ENCODE measurements at regions not wholly inside any gene's neighbourhood (a gene's known extent, or its start where the extent isn't known, plus 50 kb on each side); places are given as distances from the start of the nearest gene placed in this dataset.
"Not testable (repeated sequence)": the region's sequence is repeated elsewhere in the genome, so short reads cannot be mapped to it uniquely, and the experiment has no call there.

- H3K36me3 ChIP-seq; H3K9me3 ChIP-seq; DNase-seq; H3K4me3 ChIP-seq; H3K27me3 ChIP-seq; intact Hi-C loops (cut with DNase I); H3K4me1 ChIP-seq; H3K27ac ChIP-seq: not testable (repeated sequence)
- WGBS, 2 donors: 38 to 48% methylated on average over 2 of the region's 7 CpGs
Observed at GRCh38 chr2:91536109-91536508, 2844.6 kb downstream of the RPIA start.

DNA sequence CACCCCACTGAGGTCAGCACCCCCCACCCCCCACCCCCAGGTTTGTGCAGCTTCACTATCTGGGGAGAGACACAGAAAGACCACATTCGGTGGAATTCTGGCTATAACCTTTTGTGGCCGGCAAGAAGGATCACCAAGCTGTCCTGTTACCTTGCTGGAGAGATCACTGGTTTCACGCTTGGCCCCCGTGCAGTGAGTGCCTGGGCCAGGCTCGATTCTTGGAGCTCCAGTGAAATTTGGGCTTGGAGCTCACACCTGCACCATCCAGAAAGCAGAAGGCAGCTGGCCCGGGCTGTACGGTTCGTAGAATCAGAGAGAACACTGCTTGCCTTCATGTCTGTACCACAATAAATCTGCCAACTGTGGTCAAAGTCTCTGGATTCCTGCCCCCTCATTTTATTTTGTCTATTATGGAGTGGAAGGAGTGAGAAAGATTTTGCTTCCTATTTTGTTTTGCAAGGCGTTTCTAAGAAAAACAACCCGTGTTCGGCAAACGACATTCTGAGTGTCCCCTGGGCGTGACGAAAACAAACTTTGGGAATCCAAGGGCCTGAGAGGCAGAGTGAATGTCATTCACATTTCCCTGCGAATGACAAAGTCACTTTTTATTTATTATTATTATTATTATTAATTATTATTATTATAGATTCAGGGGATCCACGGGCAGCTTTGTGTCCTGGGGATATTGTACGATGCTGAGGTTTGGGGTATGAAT lies 2845.2 kb downstream of the RPIA start:
- H3K27ac ChIP-seq; H3K4me3 ChIP-seq; intact Hi-C loops (cut with DNase I); H3K36me3 ChIP-seq; DNase-seq; H3K27me3 ChIP-seq; H3K9me3 ChIP-seq; H3K4me1 ChIP-seq: not testable (repeated sequence)
- 76 to 85% methylated on average over 7 of the region's 17 CpGs for WGBS, 2 donors

- intact Hi-C loops (cut with DNase I); H3K36me3 ChIP-seq; H3K9me3 ChIP-seq; H3K27me3 ChIP-seq; H3K4me1 ChIP-seq; H3K27ac ChIP-seq; DNase-seq; H3K4me3 ChIP-seq: not testable (repeated sequence)
- 76 to 79% methylated on average over 6 of the region's 6 CpGs for WGBS, 2 donors
Observed at GRCh38 chr2:91549316-91549715, 2857.8 kb downstream of the RPIA start.

GRCh38 chr2:91558234-91558633 lies 2866.8 kb downstream of the RPIA start:
- H3K27ac ChIP-seq; intact Hi-C loops (cut with DNase I); H3K9me3 ChIP-seq; H3K27me3 ChIP-seq; DNase-seq; H3K4me3 ChIP-seq; H3K4me1 ChIP-seq; H3K36me3 ChIP-seq: not testable (repeated sequence)

DNA sequence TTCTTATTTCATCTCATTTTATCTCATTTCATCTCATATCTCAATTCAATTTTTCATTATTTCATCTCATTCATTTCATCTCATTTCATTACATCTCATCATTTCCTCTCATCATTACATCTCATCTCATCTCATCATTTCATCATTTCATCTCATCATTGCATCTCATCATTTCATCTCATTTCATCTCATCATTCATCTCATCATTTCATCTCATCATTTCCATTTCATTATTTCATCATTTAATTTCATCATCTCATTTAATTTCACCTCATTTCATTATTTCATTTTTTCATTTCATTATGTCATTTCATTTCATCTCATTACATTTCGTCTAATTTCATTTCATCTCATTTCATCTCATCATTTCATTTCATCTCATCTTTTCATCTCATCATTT lies 2867.8 kb downstream of the RPIA start:
- intact Hi-C loops (cut with DNase I); H3K4me3 ChIP-seq; H3K4me1 ChIP-seq; H3K27ac ChIP-seq; H3K9me3 ChIP-seq; H3K27me3 ChIP-seq; H3K36me3 ChIP-seq; DNase-seq: not testable (repeated sequence)
- WGBS, 2 donors: 63 to 100% methylated on average over 1 of the region's 1 CpG

DNA sequence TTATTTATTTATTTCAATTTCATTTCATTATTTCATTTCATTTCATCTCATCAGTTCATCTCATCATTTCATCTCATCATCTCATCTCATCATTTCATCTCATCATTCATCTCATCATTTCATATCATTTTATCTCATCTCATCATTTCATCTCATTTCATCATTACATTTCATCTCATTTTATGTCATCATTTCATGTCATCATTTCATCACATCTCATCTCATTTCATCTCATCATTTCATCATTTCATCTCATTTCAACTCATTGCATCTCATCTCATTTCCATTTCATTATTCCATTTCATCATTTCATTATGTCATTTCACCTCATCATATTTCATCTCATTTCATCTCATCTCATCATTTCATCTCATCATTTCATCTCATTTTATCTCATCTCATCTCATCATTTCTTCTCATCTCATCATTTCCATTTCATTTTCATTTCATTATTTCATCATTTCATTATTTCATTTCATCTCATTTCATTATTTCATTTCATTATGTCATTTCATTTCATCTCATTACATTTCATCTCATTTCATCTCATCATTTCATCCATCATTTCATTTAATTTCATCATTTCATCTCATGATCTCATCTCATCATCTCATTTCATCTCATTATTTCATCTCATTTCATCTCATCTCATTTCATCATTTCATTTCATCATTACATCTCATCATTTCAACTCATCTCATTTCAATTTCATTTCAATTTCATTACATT lies 2868.6 kb downstream of the RPIA start:
- H3K27me3 ChIP-seq; H3K36me3 ChIP-seq; H3K27ac ChIP-seq; H3K4me3 ChIP-seq; DNase-seq; H3K9me3 ChIP-seq; H3K4me1 ChIP-seq; intact Hi-C loops (cut with DNase I): not testable (repeated sequence)

DNA sequence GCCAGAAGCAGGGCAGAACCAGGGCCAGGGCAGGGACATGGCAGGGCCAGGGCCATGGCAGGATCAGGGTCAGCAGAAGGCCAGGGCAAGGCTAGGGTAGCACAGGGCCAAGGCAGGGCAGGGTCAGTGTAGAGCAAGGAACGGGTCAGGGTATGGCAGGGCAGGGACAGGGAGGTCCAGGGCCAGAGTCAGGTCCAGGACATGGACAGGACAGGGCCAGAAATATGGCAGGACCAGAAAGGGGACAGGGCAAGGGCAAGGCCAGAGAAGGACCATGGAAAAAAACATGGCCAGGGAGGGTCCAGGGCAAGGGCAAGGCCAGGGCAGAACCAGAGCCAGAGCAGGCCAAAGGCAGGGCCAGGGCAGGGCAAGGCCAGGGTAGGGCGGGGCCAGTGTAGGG lies 2870.7 kb downstream of the RPIA start:
- H3K4me3 ChIP-seq; DNase-seq; H3K36me3 ChIP-seq; intact Hi-C loops (cut with DNase I); H3K4me1 ChIP-seq; H3K27ac ChIP-seq; H3K27me3 ChIP-seq; H3K9me3 ChIP-seq: not testable (repeated sequence)
- WGBS, 2 donors: no CpG with 5 or more reads among the region's 2 CpGs

DNA sequence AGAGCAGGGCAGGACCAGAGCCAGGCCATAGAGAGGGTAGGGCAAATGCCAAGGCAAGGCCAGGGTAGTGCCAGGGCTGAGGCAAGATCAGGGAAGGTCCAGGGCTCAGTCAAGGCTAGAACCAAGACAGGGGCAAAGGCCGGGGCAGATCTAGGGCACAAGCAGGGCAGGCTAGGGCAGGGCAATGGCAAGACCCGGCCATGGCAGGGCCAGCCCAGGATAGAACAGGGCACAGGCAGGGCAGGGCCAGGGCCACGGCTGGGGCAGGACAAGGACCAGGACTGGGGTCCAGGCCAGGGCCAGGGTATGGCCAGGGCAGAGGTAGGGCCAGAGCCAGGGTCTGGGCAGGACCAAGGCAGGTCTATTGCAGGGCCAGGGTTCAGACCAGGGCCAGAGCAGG lies 2873.2 kb downstream of the RPIA start:
- H3K27ac ChIP-seq; H3K9me3 ChIP-seq; H3K36me3 ChIP-seq; H3K27me3 ChIP-seq; DNase-seq; H3K4me1 ChIP-seq; H3K4me3 ChIP-seq; intact Hi-C loops (cut with DNase I): not testable (repeated sequence)
- WGBS, 2 donors: 72 to 84% methylated on average over 2 to 3 of the region's 3 CpGs

DNA sequence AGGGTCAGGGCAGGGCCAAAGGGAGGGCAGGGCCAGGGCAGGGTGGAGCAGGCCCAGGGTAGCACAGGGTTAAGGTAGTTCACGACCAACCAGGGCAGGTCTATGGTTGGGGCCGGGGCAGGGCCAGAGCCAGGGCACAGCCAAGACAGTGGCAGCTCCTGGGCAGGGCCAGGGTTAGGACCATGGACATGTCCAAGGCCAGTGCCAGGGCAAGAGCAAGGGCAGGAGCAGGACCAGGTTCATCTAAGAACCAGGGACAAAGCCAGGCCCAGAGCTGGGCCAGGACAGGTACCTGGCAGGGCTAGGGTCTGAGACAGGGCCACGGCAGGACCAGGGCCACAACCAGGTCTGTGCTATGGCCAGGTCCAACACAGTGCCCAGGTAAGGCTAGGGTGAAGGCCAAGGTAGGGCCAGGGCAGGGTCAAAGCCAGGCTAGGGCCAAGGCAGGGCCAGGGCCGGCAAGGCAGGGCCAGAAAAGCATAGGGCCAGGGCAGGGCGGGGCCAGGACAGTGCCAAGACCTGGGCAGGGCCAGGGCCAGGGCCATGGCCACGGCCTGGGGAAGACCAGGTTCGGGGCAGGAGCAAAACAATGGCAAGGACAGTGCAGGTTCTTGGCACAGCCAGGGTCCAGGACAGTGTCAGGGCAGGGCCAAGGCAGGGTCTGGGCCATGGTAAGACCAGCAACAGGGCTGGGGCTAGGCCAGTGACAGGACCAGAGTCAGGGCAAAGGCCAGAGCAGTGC lies 2874.4 kb downstream of the RPIA start:
- H3K36me3 ChIP-seq; DNase-seq; intact Hi-C loops (cut with DNase I); H3K27me3 ChIP-seq; H3K9me3 ChIP-seq; H3K4me1 ChIP-seq; H3K4me3 ChIP-seq; H3K27ac ChIP-seq: not testable (repeated sequence)
- WGBS, 2 donors: 46 to 60% methylated on average over 1 to 4 of the region's 7 CpGs

DNA sequence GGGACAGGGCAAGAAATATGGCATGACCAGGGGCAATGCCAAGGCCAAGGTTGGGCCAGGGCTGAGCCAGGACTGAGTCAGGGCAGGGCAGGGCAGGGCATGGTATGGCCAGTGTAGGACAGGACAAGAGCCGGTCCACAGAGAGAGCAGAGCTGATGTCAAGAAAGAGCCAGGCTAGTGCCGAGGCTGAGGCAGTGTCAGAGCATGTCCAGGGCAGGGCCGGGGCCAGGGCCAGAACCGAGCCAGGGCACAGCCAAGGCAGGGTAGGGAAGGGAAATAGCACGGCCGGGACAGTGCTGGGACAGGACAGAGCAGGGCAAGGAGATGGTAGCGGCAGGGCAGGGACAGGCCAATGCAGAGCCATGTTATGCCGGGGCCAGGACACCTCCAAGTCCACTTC lies 2875.1 kb downstream of the RPIA start:
- H3K4me1 ChIP-seq; H3K4me3 ChIP-seq; H3K36me3 ChIP-seq; H3K27me3 ChIP-seq; intact Hi-C loops (cut with DNase I); H3K27ac ChIP-seq; DNase-seq; H3K9me3 ChIP-seq: not testable (repeated sequence)
- 90% methylated on average over 5 of the region's 8 CpGs; no CpG with 5 or more reads in 1 of the 2 donors for WGBS, 2 donors

DNA sequence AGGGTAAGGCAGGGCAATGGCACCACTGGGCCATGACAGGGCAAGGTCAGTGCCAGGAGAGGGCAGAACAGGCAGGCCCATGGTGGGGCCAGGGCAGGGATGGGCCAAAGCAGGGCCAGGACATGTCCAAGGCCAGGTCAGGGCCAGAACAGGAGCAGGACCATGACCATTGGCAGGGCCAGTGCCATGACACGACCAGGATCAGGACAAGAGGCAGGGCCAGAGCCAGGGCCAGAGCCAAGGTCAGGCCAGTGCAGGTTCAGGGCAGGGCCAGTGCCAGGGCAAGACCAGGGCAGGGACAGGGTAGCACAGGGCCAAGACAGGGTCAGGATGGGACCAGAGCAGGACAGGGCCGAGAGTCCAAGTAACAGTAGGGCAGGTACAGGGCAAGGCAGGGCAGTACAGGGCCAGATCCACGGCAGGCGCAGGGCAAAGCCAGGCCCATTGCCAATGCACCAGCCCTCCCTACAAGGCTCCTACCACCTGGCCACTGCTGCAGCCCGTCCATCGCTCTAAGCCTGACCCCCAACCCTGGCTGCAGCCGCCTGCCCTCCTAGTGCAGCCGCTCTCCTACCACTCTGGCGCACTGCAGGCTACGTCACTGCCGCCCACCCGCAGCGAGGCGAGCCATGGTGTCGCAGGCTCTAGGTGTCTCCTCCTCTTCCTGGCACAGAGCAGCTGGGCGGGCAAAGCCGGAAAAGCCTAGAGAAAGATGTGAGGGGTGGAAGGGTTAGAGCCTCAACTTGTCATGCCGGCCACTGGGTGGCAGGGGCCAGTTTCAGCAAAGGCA lies 2876.3 kb downstream of the RPIA start:
- intact Hi-C loops (cut with DNase I); H3K4me1 ChIP-seq; H3K36me3 ChIP-seq; H3K27ac ChIP-seq; H3K9me3 ChIP-seq; H3K4me3 ChIP-seq; H3K27me3 ChIP-seq; DNase-seq: not testable (repeated sequence)
- 94% methylated on average over 4 of the region's 18 CpGs; no CpG with 5 or more reads in 1 of the 2 donors for WGBS, 2 donors

DNA sequence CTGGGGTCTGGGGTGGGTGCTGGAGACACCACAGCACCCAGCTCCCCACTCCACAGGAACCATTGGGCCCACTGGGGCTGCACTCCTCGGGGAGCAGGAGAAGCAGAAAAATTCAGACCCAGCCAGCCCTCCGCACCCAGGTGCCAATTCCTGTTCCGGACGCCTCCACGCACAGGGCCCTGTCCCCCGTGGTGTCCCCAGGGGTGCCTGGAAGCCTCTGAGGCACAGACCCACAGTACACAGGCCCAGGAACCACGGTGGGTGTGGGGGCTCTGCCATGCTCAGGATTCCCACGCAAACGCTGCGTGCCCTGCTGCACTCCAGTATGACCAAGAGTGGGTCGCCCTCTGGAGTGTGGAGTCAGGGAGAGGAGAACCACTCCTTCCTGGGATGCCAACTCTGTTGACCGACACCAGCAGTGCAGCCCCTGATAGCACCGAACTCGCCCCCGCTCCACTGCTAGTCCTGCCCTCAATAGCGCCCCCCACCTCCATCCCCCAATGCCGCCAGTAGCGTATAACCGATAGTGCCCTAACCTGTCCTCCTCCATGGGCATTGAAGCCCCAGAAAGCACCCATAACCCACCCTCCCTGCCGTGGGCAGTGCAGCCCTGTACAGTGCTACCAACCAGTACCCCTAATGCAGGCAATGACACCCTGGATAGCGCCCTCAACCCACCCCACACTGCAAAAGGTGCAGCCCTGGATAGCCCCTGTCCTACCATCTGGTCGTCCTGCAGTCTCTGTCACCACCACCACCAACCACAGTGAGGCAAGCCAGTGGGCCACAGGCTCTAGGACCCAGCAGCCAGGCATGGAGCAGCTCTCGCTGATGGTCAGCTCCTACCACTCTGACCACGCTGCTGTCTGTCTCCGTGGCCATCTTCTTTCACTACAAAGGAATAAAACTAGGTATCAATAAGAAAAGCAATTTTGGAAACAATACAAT lies 2877.2 kb downstream of the RPIA start:
- H3K4me3 ChIP-seq; H3K36me3 ChIP-seq; DNase-seq; H3K9me3 ChIP-seq; H3K4me1 ChIP-seq; intact Hi-C loops (cut with DNase I); H3K27ac ChIP-seq; H3K27me3 ChIP-seq: not testable (repeated sequence)
- WGBS, 2 donors: 76 to 88% methylated on average over 4 to 5 of the region's 25 CpGs

Measured in esophagus squamous epithelium (tissue), 5 donors.